ENCODE measurements at regions not wholly inside any gene's neighbourhood (a gene's known extent, or its start where the extent isn't known, plus 50 kb on each side); places are given as distances from the start of the nearest gene placed in this dataset.

DNA sequence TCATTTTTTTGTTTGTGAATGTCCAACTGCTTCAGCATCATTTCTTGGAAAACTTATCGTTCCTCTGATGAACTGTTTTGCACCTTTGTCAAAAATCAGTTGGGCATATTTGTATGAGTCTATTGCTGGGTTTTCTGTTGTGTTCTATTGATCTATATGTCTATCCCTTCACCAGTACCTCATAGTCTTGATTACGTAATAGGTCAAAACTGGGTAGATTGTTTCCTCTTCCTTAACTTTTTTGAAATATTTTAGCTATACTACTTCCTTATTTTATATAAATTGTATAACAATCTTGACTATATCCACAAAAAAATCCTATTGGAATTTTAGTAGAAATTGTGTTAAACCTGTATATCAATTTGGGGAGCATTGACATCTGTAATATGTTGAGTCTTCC lies 104.1 kb upstream of the PALS2 start:
- no peak overlapping the region for H3K4me3 ChIP-seq (ENCODE audit: low read depth, low read length)
- TF ChIP-seq, protein P1, sequence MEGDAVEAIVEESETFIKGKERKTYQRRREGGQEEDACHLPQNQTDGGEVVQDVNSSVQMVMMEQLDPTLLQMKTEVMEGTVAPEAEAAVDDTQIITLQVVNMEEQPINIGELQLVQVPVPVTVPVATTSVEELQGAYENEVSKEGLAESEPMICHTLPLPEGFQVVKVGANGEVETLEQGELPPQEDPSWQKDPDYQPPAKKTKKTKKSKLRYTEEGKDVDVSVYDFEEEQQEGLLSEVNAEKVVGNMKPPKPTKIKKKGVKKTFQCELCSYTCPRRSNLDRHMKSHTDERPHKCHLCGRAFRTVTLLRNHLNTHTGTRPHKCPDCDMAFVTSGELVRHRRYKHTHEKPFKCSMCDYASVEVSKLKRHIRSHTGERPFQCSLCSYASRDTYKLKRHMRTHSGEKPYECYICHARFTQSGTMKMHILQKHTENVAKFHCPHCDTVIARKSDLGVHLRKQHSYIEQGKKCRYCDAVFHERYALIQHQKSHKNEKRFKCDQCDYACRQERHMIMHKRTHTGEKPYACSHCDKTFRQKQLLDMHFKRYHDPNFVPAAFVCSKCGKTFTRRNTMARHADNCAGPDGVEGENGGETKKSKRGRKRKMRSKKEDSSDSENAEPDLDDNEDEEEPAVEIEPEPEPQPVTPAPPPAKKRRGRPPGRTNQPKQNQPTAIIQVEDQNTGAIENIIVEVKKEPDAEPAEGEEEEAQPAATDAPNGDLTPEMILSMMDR (conservative IDR thresholded peaks at IDR 0.05; ENCODE audit: low read depth, low read length): no peak
- no peak for DNase-seq (ENCODE audit: low read depth)

DNA sequence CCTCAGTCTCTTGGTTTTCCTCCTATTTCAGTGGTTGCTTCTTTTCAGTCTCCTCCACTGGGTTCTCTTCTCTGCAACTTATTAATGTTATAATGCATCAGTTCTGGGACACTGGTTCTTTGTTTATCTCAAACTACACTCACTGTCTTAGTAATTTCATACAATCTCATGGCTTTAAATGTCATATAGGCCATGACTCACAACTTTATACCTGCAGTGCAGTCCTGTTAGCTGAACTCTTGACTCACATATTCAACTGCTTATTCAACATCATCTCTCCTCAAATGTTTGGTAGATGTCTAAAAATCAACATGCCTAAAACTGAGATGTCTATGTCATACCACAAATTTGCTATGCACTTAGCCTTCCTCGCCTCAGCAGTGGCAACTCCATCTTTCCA lies 101.2 kb upstream of the PALS2 start:
- no peak overlapping the region for H3K4me3 ChIP-seq (ENCODE audit: low read depth, low read length)
- no peak for DNase-seq (ENCODE audit: low read depth)
- TF ChIP-seq, protein P1 (conservative IDR thresholded peaks at IDR 0.05; ENCODE audit: low read depth, low read length): no peak

DNA sequence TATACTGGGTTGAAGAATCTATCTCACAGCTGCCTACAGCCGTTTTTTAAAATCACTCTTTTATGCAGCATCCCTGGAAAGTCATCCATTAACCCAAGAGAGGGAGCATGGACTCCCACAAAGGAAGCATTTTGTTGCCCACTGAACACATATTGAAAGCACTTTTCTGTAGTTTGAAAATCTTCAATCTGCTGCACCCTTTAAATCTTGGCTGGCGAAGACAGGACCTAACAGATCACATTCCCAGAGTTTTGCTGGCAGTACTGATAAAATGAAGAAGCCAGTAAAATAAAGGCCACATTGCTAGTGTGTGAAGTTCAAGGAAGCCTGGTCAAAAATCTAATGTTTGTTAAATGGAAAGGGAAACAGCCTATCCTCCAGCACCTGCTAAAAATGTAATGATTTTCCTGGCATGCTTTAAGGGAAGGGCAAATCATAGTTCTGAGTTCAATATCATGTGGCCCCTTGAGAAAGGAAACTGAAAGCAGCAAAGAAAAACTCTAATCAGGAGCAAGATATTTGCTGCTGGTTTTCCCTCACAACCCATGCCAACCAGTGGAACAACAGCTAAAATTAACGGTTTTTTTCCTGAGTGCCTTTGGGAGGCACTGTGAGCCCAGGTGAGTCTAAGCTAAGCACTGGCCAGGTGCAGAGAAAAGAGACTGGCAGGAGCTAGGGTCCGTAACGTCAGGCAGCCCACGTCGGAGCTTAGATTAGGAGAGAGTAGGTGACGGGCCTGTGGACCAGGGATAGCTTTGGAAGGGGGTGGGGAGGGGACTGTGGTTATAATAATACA lies 97.9 kb upstream of the PALS2 start:
- no peak for DNase-seq (ENCODE audit: low read depth)
- TF ChIP-seq, protein P1 (conservative IDR thresholded peaks at IDR 0.05; ENCODE audit: low read depth, low read length): peak; percentile 27
- H3K4me3 ChIP-seq (ENCODE audit: low read depth, low read length): no peak overlapping the region

DNA sequence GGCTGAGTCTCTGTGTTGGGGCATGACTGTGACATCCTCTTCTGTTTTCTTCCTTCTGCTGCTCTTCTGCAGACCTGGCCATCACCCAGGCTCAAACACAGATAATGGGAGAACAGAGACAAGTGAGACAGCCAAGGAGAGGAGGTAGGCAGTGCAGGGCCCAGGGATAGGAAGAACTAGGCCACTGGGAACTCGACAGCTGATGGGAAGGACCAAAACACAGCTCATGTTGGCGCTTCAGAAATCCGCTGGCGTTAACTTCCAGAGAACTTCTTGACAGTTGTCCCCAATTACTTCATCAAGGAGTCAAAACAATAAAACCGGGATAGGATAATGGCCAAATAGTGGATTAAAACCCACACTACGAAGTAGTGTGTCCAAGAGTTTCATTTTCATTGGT lies 97.0 kb upstream of the PALS2 start:
- TF ChIP-seq, protein P1 (conservative IDR thresholded peaks at IDR 0.05; ENCODE audit: low read depth, low read length): no peak
- no peak for DNase-seq (ENCODE audit: low read depth)
- H3K4me3 ChIP-seq (ENCODE audit: low read depth, low read length): no peak overlapping the region

DNA sequence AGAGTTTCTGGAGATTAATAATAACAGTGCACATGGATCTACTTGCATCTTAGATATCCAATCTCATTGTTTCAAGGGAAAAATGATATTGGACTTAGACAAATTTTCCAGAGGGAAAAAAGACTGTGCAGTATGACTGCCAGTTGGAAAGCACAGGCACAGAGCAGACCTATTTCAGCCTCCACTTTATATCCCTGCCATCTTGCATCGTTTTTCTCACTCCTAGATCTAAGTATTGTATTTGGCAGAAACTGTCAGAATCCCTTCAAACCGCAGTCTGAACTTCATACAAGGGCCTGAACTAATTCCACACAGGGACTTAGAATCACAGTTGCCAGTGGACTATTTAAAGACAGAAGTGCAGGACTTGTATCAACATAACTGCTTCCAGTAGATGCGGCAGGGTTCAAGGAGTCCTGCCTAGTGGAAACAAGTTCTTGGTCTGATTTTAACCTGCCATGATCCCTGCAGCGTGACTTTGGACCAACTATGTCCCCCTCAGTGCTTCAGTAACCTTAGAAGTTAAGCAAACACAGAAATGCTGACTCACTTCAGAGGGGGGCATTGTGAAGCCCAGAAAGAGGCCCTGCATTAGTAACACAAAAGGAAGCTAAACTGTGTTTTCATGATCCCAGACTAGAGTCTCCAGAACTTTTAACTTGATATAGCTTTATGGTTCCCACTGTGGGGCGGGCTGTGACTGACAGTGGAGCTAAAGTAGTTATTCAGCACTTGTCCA lies 95.7 kb upstream of the PALS2 start:
- peak; percentile 88 for DNase-seq (ENCODE audit: low read depth)
- TF ChIP-seq, protein P1 (conservative IDR thresholded peaks at IDR 0.05; ENCODE audit: low read depth, low read length): no peak
- H3K4me3 ChIP-seq (ENCODE audit: low read depth, low read length): peak overlapping the region; percentile 27

DNA sequence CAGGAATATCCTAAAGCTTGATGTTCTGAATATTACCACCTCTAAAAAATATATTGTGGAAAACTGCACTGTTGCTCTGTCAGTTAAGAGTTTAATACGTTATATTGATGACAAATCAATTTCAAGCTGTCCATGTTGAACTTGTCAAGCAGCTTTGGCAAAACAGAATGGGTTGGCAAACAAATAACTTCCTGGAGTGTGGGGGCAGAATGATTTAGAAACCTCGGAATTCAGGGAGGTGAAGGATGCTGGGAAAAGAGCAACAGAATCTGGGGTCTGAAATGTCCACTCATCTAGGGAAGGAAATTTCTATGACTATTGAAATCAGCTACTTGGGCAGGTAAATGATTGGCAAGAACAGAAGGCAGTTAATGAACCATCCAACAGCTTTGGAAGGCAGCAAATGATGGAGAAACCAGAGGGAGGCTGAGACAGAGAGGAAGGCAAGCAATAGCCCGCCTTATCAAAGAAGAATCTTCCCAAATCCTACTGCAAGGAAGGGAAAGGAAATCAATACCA lies 95.1 kb upstream of the PALS2 start:
- peak overlapping the region; percentile 13 for H3K4me3 ChIP-seq (ENCODE audit: low read depth, low read length)
- DNase-seq (ENCODE audit: low read depth): peak; percentile 66
- TF ChIP-seq, protein P1 (conservative IDR thresholded peaks at IDR 0.05; ENCODE audit: low read depth, low read length): no peak
